Ishikawa (cell line): ENCODE measurements at regions not wholly inside any gene's neighbourhood (a gene's known extent, or its start where the extent isn't known, plus 50 kb on each side); places are given as distances from the start of the nearest gene placed in this dataset.

Experiments
- CREB1 ChIP-seq: IDR thresholded peaks from 2 replicates; pipeline ENCODE4 v1.6.1; 2012; ENCODE audit warnings: low read depth
- FOXM1 ChIP-seq: IDR thresholded peaks from 2 replicates; pipeline ENCODE4 v1.6.1; 2012; ENCODE audit warnings: low read depth, borderline replicate concordance
- RAD21 ChIP-seq: IDR thresholded peaks from 2 replicates; pipeline ENCODE4 v1.6.1; 2012; ENCODE audit warnings: low read depth
- TAF1 ChIP-seq: IDR thresholded peaks from 2 replicates; pipeline ENCODE4 v1.6.1; 2012; ENCODE audit warnings: low read depth, mild to moderate bottlenecking
- YY1 ChIP-seq: IDR thresholded peaks from 2 replicates; pipeline ENCODE4 v1.6.1; 2012; ENCODE audit warnings: low read depth
- TF ChIP-seq, protein P1 (sequence below): IDR thresholded peaks from 2 replicates; pipeline ENCODE4 v1.6.1; 2012
- TF ChIP-seq, protein P2 (sequence below): IDR thresholded peaks from 2 replicates; pipeline ENCODE4 v1.6.1; 2012; ENCODE audit warnings: low read depth, mild to moderate bottlenecking

DNA sequence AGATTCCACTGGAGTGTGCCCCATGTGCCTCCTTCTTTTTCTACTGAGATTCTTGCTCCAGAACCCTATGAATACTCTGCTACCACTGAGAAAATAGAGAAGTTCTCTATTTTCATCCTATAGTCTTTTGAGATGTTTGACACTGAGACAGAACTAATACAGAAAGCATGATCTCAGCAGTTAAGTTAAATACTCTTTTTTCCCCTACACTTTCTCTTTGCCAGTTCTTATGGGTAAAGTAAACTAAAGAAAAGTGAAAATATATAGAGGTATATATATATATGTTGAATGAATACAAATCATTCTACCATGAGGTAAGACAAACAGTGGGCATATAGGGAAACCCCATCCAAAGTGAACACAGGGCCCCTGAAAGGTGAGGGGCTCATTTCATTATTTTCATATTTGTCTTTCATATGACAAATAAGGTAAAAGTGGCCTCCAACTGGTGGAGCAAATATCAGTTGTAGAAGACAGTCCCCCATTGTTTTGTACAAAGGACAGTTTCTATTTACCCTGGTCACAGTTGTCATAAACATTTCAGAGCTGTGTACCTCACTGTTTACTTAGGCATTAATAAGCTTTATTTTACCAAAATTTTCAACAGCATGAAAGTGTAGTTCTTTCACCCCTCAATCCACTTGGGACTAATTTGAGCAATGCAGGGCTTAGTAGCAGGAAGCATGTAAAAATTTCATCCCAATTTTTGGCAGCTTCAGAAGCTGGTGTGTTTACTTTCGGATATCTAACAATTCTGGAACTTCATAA lies 188.3 kb upstream of the MARCKS start:
- TF ChIP-seq, protein P1, sequence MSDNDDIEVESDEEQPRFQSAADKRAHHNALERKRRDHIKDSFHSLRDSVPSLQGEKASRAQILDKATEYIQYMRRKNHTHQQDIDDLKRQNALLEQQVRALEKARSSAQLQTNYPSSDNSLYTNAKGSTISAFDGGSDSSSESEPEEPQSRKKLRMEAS: no peak
- no peak for TF ChIP-seq YY1
- TF ChIP-seq TAF1: no peak
- TF ChIP-seq, protein P2, sequence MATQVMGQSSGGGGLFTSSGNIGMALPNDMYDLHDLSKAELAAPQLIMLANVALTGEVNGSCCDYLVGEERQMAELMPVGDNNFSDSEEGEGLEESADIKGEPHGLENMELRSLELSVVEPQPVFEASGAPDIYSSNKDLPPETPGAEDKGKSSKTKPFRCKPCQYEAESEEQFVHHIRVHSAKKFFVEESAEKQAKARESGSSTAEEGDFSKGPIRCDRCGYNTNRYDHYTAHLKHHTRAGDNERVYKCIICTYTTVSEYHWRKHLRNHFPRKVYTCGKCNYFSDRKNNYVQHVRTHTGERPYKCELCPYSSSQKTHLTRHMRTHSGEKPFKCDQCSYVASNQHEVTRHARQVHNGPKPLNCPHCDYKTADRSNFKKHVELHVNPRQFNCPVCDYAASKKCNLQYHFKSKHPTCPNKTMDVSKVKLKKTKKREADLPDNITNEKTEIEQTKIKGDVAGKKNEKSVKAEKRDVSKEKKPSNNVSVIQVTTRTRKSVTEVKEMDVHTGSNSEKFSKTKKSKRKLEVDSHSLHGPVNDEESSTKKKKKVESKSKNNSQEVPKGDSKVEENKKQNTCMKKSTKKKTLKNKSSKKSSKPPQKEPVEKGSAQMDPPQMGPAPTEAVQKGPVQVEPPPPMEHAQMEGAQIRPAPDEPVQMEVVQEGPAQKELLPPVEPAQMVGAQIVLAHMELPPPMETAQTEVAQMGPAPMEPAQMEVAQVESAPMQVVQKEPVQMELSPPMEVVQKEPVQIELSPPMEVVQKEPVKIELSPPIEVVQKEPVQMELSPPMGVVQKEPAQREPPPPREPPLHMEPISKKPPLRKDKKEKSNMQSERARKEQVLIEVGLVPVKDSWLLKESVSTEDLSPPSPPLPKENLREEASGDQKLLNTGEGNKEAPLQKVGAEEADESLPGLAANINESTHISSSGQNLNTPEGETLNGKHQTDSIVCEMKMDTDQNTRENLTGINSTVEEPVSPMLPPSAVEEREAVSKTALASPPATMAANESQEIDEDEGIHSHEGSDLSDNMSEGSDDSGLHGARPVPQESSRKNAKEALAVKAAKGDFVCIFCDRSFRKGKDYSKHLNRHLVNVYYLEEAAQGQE: no peak
- no peak for TF ChIP-seq RAD21
- TF ChIP-seq CREB1: no peak
- TF ChIP-seq FOXM1: no peak
